ENCODE measurements at regions not wholly inside any gene's neighbourhood (a gene's known extent, or its start where the extent isn't known, plus 50 kb on each side); places are given as distances from the start of the nearest gene placed in this dataset.
"Not testable (repeated sequence)": the region's sequence is repeated elsewhere in the genome, so short reads cannot be mapped to it uniquely, and the experiment has no call there.

GRCh38 chr1:173347282-173347818 is 129.8 kb upstream of the PRDX6 start:
- Mint-ChIP-seq H3K27me3 (no peaks in the 10 kb centered on the region), H3K27ac (no peak overlapping the region), H3K36me3 (ENCODE audit: insufficient read depth) (peaks cover 7% of the 10 kb centered on the region), H3K9me3 (ENCODE audit: low read depth) (peaks cover 14% of the 10 kb centered on the region), H3K4me3 (ENCODE audit: low read depth) (no peak overlapping the region), H3K4me1 (ENCODE audit: low read depth) (no peaks in the 10 kb centered on the region)
- no peak for TF ChIP-seq CTCF (IDR thresholded peaks at IDR 0.05; ENCODE audit: unreplicated experiment)
- no peak for DNase-seq (ENCODE audit: low spot score, unreplicated experiment)

GRCh38 chr1:173352635-173353034 is 124.5 kb upstream of the PRDX6 start:
- H3K4me1 Mint-ChIP-seq (ENCODE audit: low read depth); H3K27ac Mint-ChIP-seq; H3K4me3 Mint-ChIP-seq (ENCODE audit: low read depth); H3K27me3 Mint-ChIP-seq; DNase-seq (ENCODE audit: low spot score, unreplicated experiment): not testable (repeated sequence)
- H3K36me3 Mint-ChIP-seq (ENCODE audit: insufficient read depth) = peaks cover 13% of the 10 kb centered on the region
- peaks cover 30% of the 10 kb centered on the region for H3K9me3 Mint-ChIP-seq (ENCODE audit: low read depth)

- no peak for DNase-seq (ENCODE audit: low spot score, unreplicated experiment)
- Mint-ChIP-seq H3K27me3 (no peaks in the 10 kb centered on the region), H3K4me1 (ENCODE audit: low read depth) (no peaks in the 10 kb centered on the region), H3K4me3 (ENCODE audit: low read depth) (no peak overlapping the region), H3K36me3 (ENCODE audit: insufficient read depth) (peaks cover 10% of the 10 kb centered on the region), H3K9me3 (ENCODE audit: low read depth) (peaks cover 27% of the 10 kb centered on the region), H3K27ac (no peak overlapping the region)
- TF ChIP-seq CTCF (IDR thresholded peaks at IDR 0.05; ENCODE audit: unreplicated experiment) = no peak
Observed at GRCh38 chr1:173353350-173353749, 123.8 kb upstream of the PRDX6 start.

GRCh38 chr1:173354937-173355280 is 122.2 kb upstream of the PRDX6 start:
- peaks cover 10% of the 10 kb centered on the region for H3K36me3 Mint-ChIP-seq (ENCODE audit: insufficient read depth)
- H3K27me3 Mint-ChIP-seq = no peaks in the 10 kb centered on the region
- H3K4me1 Mint-ChIP-seq (ENCODE audit: low read depth) = peaks cover 1% of the 10 kb centered on the region
- H3K27ac Mint-ChIP-seq = no peak overlapping the region
- no peak overlapping the region for H3K4me3 Mint-ChIP-seq (ENCODE audit: low read depth)
- DNase-seq (ENCODE audit: low spot score, unreplicated experiment) = no peak
- peaks cover 26% of the 10 kb centered on the region for H3K9me3 Mint-ChIP-seq (ENCODE audit: low read depth)
- TF ChIP-seq CTCF (IDR thresholded peaks at IDR 0.05; ENCODE audit: unreplicated experiment) = no peak

- Mint-ChIP-seq H3K27ac (no peak overlapping the region), H3K27me3 (no peaks in the 10 kb centered on the region), H3K9me3 (ENCODE audit: low read depth) (peaks cover 26% of the 10 kb centered on the region), H3K36me3 (ENCODE audit: insufficient read depth) (peaks cover 10% of the 10 kb centered on the region), H3K4me3 (ENCODE audit: low read depth) (no peak overlapping the region), H3K4me1 (ENCODE audit: low read depth) (peaks cover 1% of the 10 kb centered on the region)
- no peak for DNase-seq (ENCODE audit: low spot score, unreplicated experiment)
- TF ChIP-seq CTCF (IDR thresholded peaks at IDR 0.05; ENCODE audit: unreplicated experiment) = no peak
Observed at GRCh38 chr1:173355281-173356031, 121.7 kb upstream of the PRDX6 start.

- Mint-ChIP-seq H3K4me3 (ENCODE audit: low read depth) (no peak overlapping the region), H3K36me3 (ENCODE audit: insufficient read depth) (peaks cover 10% of the 10 kb centered on the region), H3K9me3 (ENCODE audit: low read depth) (peaks cover 23% of the 10 kb centered on the region), H3K4me1 (ENCODE audit: low read depth) (peaks cover 1% of the 10 kb centered on the region), H3K27me3 (no peaks in the 10 kb centered on the region), H3K27ac (no peak overlapping the region)
- no peak for TF ChIP-seq CTCF (IDR thresholded peaks at IDR 0.05; ENCODE audit: unreplicated experiment)
- no peak for DNase-seq (ENCODE audit: low spot score, unreplicated experiment)
Observed at GRCh38 chr1:173356191-173356762, 120.9 kb upstream of the PRDX6 start.

All from progenitor cell of endocrine pancreas (in vitro differentiated cells).